GM19023 (cell line): ENCODE measurements at regions not wholly inside any gene's neighbourhood (a gene's known extent, or its start where the extent isn't known, plus 50 kb on each side); places are given as distances from the start of the nearest gene placed in this dataset.
"Not testable (repeated sequence)": the region's sequence is repeated elsewhere in the genome, so short reads cannot be mapped to it uniquely, and the experiment has no call there.

ENCODE experiments used
- ATAC-seq: cut with Tn5 transposase; IDR thresholded peaks from one replicate; pipeline ENCODE4 v1.9.1; 2021; ENCODE audit warnings: mild to moderate bottlenecking, moderate library complexity; ENCODE audit not compliant: unreplicated experiment

GRCh38 chr3:35194666-35195065 is 444.7 kb upstream of the ARPP21 start:
- ATAC-seq, result no peak

- no peak for ATAC-seq
Observed at GRCh38 chr3:35198857-35199256, 440.5 kb upstream of the ARPP21 start.

- ATAC-seq, result no peak
Observed at GRCh38 chr3:35200056-35200455, 439.3 kb upstream of the ARPP21 start.

GRCh38 chr3:35201211-35201610 is 438.1 kb upstream of the ARPP21 start:
- ATAC-seq, result no peak

- no peak for ATAC-seq
Observed at GRCh38 chr3:35215525-35216500, 423.5 kb upstream of the ARPP21 start.

GRCh38 chr3:35216501-35217266 is 422.6 kb upstream of the ARPP21 start:
- ATAC-seq, result no peak

GRCh38 chr3:35223632-35224394 is 415.5 kb upstream of the ARPP21 start:
- no peak for ATAC-seq

GRCh38 chr3:35224565-35225295 is 414.6 kb upstream of the ARPP21 start:
- no peak for ATAC-seq

GRCh38 chr3:35241236-35241635 is 398.1 kb upstream of the ARPP21 start:
- no peak for ATAC-seq

- ATAC-seq, result no peak
Observed at GRCh38 chr3:35254917-35255316, 384.4 kb upstream of the ARPP21 start.

- ATAC-seq, result no peak
Observed at GRCh38 chr3:35257641-35258040, 381.7 kb upstream of the ARPP21 start.

GRCh38 chr3:35262406-35262805 is 376.9 kb upstream of the ARPP21 start:
- no peak for ATAC-seq

- ATAC-seq, result no peak
Observed at GRCh38 chr3:35263477-35263876, 375.8 kb upstream of the ARPP21 start.

- ATAC-seq, result not testable (repeated sequence)
Observed at GRCh38 chr3:35266065-35266464, 373.3 kb upstream of the ARPP21 start.

- ATAC-seq, result no peak
Observed at GRCh38 chr3:35275768-35276167, 363.6 kb upstream of the ARPP21 start.

GRCh38 chr3:35276568-35276967 is 362.8 kb upstream of the ARPP21 start:
- no peak for ATAC-seq

GRCh38 chr3:35291471-35292236 is 347.7 kb upstream of the ARPP21 start:
- no peak for ATAC-seq

GRCh38 chr3:35292568-35292967 is 346.8 kb upstream of the ARPP21 start:
- ATAC-seq, result no peak

GRCh38 chr3:35295906-35296305 is 343.4 kb upstream of the ARPP21 start:
- ATAC-seq, result no peak

- ATAC-seq, result no peak
Observed at GRCh38 chr3:35296533-35296932, 342.8 kb upstream of the ARPP21 start.
